HUES64 (cell line): ENCODE measurements at regions not wholly inside any gene's neighbourhood (a gene's known extent, or its start where the extent isn't known, plus 50 kb on each side); places are given as distances from the start of the nearest gene placed in this dataset.
"Not testable (repeated sequence)": the region's sequence is repeated elsewhere in the genome, so short reads cannot be mapped to it uniquely, and the experiment has no call there.

Source experiments
- H3K27ac ChIP-seq: 2 replicates; pipeline ENCODE4 v1.7.0; 2013; ENCODE audit warnings: low read depth, low read length, inconsistent platforms
- H3K27me3 ChIP-seq: 2 replicates; pipeline ENCODE4 v1.6.1; 2013; ENCODE audit warnings: mild to moderate bottlenecking, low read length; ENCODE audit not compliant: insufficient read depth
- H3K36me3 ChIP-seq: 2 replicates; pipeline ENCODE4 v1.6.1; 2013; ENCODE audit warnings: mild to moderate bottlenecking, low read length; ENCODE audit not compliant: insufficient read depth
- H3K4me1 ChIP-seq: 2 replicates; pipeline ENCODE4 v1.6.1; 2013; ENCODE audit warnings: mild to moderate bottlenecking, low read length, moderate library complexity; ENCODE audit not compliant: insufficient read depth
- H3K4me3 ChIP-seq: 2 replicates; pipeline ENCODE4 v1.5.1; 2013; ENCODE audit warnings: mild to moderate bottlenecking, low read length, moderate library complexity
- H3K9ac ChIP-seq: 2 replicates; pipeline ENCODE4 v1.6.1; 2013; ENCODE audit warnings: mild to moderate bottlenecking, low read depth, low read length
- H3K9me3 ChIP-seq: 2 replicates; pipeline ENCODE4 v1.6.1; 2013; ENCODE audit warnings: low read depth, low read length; ENCODE audit not compliant: insufficient read depth
- WGBS: fragments of 150-250, 120-280 bp; methylation state at CpG from one replicate; pipeline ENCODE4 v1.1.7; 2013; ENCODE audit warnings: missing lambda C conversion rate; 5-methylcytosine and 5-hydroxymethylcytosine counted together

DNA sequence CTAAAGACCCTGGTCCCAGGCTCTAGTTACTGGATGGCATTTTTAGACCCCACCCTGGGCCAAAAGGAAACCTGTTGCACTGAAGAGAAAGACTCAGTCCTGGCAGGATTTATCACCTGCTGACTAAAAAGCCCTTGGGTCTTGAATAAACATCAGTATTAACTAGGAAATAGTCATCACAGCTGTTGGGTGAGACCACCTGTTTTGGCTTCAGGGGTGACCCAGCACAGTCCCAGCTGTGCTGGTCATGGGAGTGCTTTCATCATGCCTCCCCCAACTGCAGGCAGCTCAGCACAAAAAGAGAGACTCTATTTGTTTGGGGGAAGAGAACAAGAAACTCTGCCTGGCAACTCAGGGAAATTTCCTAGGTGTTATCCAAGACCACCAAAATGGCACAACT, 903.2 kb downstream of the C4orf33 start:
- no peak overlapping the region for H3K9ac ChIP-seq
- no peaks in the 10 kb centered on the region for H3K27me3 ChIP-seq
- no peaks in the 10 kb centered on the region for H3K9me3 ChIP-seq
- H3K4me3 ChIP-seq = no peak overlapping the region
- H3K27ac ChIP-seq = no peak overlapping the region
- H3K4me1 ChIP-seq = no peaks in the 10 kb centered on the region
- H3K36me3 ChIP-seq = no peaks in the 10 kb centered on the region

DNA sequence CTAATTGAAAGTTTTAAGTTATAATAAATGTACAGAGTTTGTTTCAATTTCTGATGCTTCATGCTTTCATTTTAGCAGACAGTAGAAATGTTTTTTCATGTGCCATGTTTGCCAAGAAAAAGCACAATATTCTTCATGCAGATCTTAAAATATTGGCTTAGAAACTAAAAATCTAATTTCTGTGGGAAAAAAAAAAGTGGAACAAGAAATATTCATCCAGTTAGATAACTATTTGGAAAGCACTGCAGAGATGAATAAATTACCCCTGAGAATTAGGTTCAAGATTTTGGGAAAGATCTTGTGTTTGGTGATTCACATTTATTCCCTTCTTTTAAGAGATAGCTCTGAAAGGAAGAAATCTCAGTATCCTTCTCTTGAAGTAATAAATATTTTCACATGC, 912.5 kb downstream of the C4orf33 start:
- Histone ChIP-seq H3K9ac (no peak overlapping the region), H3K27me3 (no peaks in the 10 kb centered on the region), H3K4me3 (no peak overlapping the region), H3K4me1 (no peaks in the 10 kb centered on the region), H3K36me3 (no peaks in the 10 kb centered on the region), H3K9me3 (no peaks in the 10 kb centered on the region), H3K27ac (no peak overlapping the region)

DNA sequence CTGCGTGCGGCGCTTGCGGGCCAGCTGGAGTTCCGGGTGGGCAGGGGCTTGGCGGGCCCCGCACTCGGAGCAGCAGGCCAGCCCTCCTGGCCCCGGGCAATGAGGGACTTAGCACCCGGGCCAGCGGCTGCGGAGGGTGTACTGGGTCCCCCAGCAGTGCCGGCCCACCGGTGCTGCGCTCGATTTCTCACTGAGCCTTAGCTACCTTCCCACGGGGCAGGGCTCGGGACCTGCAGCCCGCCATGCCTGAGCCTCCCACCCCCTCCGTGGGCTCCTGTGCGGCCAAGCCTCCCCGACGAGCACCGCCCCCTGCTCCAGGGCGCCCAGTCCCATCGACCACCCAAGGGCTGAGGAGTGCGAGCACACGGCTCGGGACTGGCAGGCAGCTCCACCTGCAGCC, 916.9 kb downstream of the C4orf33 start:
- not testable (repeated sequence) for H3K4me1 ChIP-seq, H3K4me3 ChIP-seq, H3K27ac ChIP-seq, H3K36me3 ChIP-seq, H3K9ac ChIP-seq, H3K9me3 ChIP-seq, H3K27me3 ChIP-seq
- 97% methylated on average over 29 of the region's 29 CpGs for WGBS

DNA sequence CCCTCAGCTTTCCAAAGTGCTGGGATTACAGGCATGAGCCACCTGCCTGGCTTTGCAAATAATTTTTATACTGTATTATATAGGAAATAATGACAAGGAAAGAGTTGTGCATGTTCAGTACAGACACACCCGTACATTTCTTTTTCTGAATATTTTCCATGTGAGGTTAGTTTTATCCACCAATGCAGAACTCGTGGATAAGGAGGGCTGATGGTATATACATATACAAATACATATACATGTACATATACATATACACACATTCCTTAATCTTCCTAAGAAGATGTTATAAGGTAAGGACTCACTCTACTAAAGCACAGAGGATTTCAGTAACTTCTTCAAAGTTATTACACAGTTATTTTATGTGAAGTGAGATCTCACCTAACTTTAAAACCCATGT, 925.8 kb downstream of the C4orf33 start:
- H3K27me3 ChIP-seq = no peaks in the 10 kb centered on the region
- no peak overlapping the region for H3K27ac ChIP-seq
- peaks cover 7% of the 10 kb centered on the region; the same call in 1 of the 2 replicates for H3K9me3 ChIP-seq
- peaks cover 46% of the 10 kb centered on the region for H3K4me1 ChIP-seq
- H3K36me3 ChIP-seq = peaks cover 7% of the 10 kb centered on the region; the same call in 1 of the 2 replicates
- no peak overlapping the region for H3K9ac ChIP-seq
- H3K4me3 ChIP-seq = no peak overlapping the region
- 100% methylated on average over 1 of the region's 2 CpGs for WGBS

DNA sequence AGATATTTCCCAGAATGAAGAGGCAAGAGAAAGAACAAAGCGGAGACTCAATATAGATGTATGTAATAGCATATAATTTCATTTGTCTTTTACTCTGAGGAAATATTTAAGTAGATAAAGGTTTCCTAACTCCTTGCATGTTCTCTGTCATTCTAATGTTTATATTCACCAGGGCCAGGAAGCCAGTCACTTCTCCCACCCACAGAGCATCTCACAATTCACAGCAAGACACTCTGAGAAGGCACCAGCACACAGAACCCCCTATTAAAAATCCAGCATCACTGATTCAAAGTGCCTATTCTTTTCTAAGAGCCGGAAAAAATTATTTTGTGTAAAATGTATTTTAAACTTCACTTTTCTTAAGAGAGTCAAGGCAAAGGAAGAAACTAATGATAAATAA, 927.1 kb downstream of the C4orf33 start:
- H3K27me3 ChIP-seq = no peaks in the 10 kb centered on the region
- H3K9me3 ChIP-seq = peaks cover 7% of the 10 kb centered on the region; the same call in 1 of the 2 replicates
- peak overlapping the region; percentile 76 for H3K27ac ChIP-seq
- no peak overlapping the region for H3K4me3 ChIP-seq
- H3K9ac ChIP-seq = peak overlapping the region; percentile 42; the same call in 1 of the 2 replicates
- peaks cover 7% of the 10 kb centered on the region; the same call in 1 of the 2 replicates for H3K36me3 ChIP-seq
- WGBS = no CpG with 5 or more reads among the region's 2 CpGs
- peaks cover 60% of the 10 kb centered on the region for H3K4me1 ChIP-seq

DNA sequence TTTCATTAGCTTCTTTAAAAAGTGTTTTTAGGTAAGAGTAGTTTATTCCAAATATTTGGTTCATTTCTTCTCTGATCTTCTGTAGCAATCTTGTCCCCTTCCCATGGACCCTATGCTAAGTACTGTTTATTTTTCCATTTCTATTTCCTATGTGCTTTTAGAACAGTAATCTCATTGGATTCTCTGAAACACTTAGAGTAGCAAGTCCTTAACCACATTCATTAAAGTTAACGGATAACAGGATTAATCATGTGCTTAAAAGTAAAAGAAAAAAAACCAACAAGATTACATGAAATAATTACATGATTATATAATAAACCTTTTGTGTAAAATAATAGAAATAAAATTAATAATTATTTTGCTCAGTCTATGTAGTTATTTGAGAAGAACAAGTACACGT, 929.7 kb downstream of the C4orf33 start:
- no CpG with 5 or more reads among the region's 2 CpGs for WGBS
- H3K27me3 ChIP-seq = no peaks in the 10 kb centered on the region
- H3K36me3 ChIP-seq = peaks cover 5% of the 10 kb centered on the region; the same call in 1 of the 2 replicates
- no peak overlapping the region for H3K4me3 ChIP-seq
- peak overlapping the region; percentile 95 for H3K27ac ChIP-seq
- peaks cover 86% of the 10 kb centered on the region for H3K4me1 ChIP-seq
- no peaks in the 10 kb centered on the region for H3K9me3 ChIP-seq
- H3K9ac ChIP-seq = peak overlapping the region; percentile 50

DNA sequence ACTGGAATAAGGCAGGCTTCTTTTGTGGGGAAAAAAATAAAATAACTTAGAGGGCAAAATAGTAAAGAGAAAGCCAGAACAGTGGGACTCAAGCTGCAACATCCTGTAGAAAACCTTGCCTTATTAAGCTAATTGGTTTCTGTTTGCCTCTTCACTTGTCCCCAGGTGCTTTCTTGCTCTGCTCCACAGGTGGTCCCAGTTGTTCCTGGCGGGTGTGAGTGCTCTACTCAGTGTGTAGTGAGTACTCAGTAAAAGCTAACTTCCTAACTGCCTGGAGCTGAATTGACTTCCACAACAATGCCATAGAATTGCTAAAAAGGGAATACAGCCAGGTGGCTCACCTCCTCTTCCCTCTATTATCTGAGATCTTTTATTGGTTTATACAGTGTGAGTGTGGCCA, 930.2 kb downstream of the C4orf33 start:
- WGBS = 0% methylated on average over 1 of the region's 1 CpG
- Histone ChIP-seq H3K4me1 (peaks cover 91% of the 10 kb centered on the region), H3K27me3 (no peaks in the 10 kb centered on the region)

DNA sequence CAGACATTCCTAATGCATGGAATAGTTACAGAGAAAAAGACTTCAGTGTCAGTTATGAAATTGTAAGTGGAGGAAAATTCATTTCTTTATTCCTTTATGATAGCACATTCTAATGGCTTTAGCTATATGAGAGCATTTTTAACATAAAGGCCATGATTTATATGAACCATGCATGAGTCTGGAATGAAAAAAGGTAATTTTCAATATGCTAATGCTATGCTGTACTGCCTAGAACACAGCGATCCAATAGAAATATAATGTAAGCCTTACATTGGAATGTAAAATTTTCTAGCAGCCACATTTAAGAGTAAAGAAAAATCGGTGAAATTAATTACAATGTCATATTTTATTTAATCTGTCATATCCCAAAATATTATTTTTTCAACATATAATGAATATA, 932.0 kb downstream of the C4orf33 start:
- peaks cover 89% of the 10 kb centered on the region for H3K4me1 ChIP-seq
- 0 out of 2 replicates have a peak, but pooled peaks cover 4% of the 10 kb centered on the region for H3K36me3 ChIP-seq
- no peak overlapping the region for H3K27ac ChIP-seq
- H3K27me3 ChIP-seq = no peaks in the 10 kb centered on the region
- no peak overlapping the region for H3K4me3 ChIP-seq
- 0 out of 2 replicates have a peak, but pooled peaks cover 2% of the 10 kb centered on the region for H3K9me3 ChIP-seq
- WGBS = 100% methylated on average over 1 of the region's 2 CpGs
- no peak overlapping the region for H3K9ac ChIP-seq

More for the DNA sequence above, 930.2 kb downstream of the C4orf33 start:
- Histone ChIP-seq H3K9me3 (0 out of 2 replicates have a peak, but pooled peaks cover under 1% of the 10 kb centered on the region), H3K4me3 (no peak overlapping the region), H3K36me3 (0 out of 2 replicates have a peak, but pooled peaks cover 1% of the 10 kb centered on the region), H3K9ac (peak overlapping the region; percentile 50; the same call in 1 of the 2 replicates), H3K27ac (peak overlapping the region; percentile 95)

DNA sequence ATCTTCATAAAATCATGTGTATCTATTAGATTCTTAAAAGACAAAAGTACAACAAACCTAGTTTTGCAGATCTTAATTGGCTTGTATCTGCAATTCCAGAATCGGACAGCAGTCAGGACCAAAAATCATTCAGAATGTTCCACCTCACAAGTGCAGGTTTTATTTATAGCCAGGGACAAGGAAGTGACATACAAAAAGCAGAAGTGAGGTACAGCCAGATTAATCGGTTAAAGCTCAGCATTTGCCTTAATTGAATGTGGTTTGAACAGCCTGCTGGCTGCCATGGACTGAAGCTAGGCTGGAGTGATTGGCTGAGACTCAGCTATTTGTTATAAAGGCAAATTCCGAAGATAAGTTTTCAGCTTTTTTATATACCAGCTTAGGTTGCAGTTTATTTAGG, 932.6 kb downstream of the C4orf33 start:
- Histone ChIP-seq H3K27ac (peak overlapping the region; percentile 9), H3K4me3 (no peak overlapping the region), H3K9me3 (0 out of 2 replicates have a peak, but pooled peaks cover 2% of the 10 kb centered on the region), H3K36me3 (0 out of 2 replicates have a peak, but pooled peaks cover 4% of the 10 kb centered on the region), H3K9ac (no peak overlapping the region), H3K27me3 (no peaks in the 10 kb centered on the region), H3K4me1 (peaks cover 83% of the 10 kb centered on the region)
- 81% methylated on average over 3 of the region's 3 CpGs for WGBS

DNA sequence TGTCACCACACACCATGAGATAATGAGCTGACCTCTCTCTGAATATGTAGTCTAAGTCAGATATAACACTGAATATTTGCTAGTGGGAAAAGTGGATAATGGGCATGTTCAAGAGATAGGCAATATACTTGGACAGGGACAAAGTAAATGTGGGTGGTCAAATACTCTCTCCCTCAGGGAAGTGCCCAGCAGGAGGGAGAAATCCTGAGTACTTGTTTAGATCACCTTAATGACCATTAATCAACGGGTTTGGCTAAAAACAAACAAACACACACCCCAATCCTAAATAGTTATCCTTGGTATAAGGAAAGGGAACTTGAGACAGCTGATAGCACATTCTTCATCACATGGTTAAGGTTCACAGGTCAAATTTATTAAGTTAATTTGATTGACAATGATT, 933.5 kb downstream of the C4orf33 start:
- Histone ChIP-seq H3K9me3 (0 out of 2 replicates have a peak, but pooled peaks cover 2% of the 10 kb centered on the region), H3K9ac (no peak overlapping the region), H3K36me3 (0 out of 2 replicates have a peak, but pooled peaks cover 4% of the 10 kb centered on the region), H3K27ac (no peak overlapping the region), H3K4me3 (no peak overlapping the region), H3K4me1 (peaks cover 74% of the 10 kb centered on the region), H3K27me3 (no peaks in the 10 kb centered on the region)
- no CpG with 5 or more reads among the region's 1 CpG for WGBS

DNA sequence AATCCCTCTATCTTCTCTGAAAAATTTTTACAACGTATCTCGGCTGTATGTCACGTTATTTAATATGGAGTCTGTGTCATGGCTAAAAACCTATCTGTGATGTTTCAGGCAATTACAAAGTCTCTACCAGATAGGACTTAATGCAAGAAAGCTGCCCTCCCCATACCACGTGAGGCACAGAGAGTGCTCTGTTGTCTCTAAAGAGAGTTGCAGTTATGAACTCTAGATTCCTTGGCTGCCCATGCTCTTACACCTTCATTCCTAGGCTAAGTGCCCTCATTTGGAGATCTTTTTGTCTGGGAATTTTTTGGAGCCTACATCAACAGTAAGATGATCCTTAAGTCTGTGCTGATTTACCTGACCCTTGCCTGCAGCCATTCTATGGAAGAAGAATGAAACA, 935.9 kb downstream of the C4orf33 start:
- Histone ChIP-seq H3K36me3 (0 out of 2 replicates have a peak, but pooled peaks cover 4% of the 10 kb centered on the region), H3K9ac (no peak overlapping the region)

DNA sequence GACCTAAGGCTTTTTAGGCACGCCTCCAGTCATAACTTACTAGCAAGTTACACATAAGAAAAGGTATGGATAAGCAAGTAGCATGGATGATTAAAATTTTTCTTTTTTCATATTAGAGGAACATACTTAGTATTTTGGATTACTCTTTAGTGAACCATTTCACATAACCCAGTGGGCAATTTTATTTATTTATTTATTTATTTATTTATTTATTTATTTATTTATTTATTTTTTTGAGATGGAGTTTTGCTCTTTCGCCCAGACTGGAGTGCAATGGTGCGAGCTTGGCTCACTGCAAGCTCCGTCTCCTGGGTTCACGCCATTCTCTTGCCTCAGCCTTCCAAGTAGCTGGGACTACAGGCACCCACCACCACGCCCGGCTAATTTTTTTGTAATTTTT, 937.7 kb downstream of the C4orf33 start:
- not testable (repeated sequence) for H3K9ac ChIP-seq, H3K4me3 ChIP-seq, H3K9me3 ChIP-seq, H3K36me3 ChIP-seq, H3K27ac ChIP-seq, H3K27me3 ChIP-seq
- 99% methylated on average over 7 of the region's 7 CpGs for WGBS
- H3K4me1 ChIP-seq = peaks cover 33% of the 10 kb centered on the region

More for the DNA sequence above, 935.9 kb downstream of the C4orf33 start:
- H3K27ac ChIP-seq = no peak overlapping the region
- WGBS = 95% methylated on average over 4 of the region's 4 CpGs
- H3K4me3 ChIP-seq = no peak overlapping the region
- H3K4me1 ChIP-seq = peaks cover 51% of the 10 kb centered on the region
- no peaks in the 10 kb centered on the region for H3K27me3 ChIP-seq
- H3K9me3 ChIP-seq = 0 out of 2 replicates have a peak, but pooled peaks cover 2% of the 10 kb centered on the region
